ENCODE measurements at regions not wholly inside any gene's neighbourhood (a gene's known extent, or its start where the extent isn't known, plus 50 kb on each side); places are given as distances from the start of the nearest gene placed in this dataset.

DNA sequence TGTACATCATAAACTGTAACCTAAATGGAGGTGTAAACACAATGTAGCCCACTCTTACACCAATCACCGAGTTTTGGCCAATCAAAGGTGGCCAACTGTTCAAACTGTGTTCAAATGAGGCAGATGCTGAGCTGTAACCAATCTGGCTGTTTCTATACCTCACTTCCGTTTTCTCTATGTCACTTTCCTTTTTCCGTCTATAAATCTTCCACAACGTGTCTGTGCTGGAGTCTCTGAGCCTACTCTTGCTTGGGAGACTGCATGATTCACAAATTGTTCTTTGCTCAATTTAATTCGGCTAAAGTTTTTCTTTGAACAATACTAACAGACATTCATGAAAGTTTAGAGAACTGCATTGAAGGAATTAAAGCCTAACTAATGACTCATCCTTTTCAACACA is 547.1 kb upstream of the USP15 start:
- RAD21 ChIA-PET (ENCODE audit: low non-redundant PET in 1 of 2, low total read pairs in 2 of 2, uncharacterized antibody in 2 of 2, unreplicated experiment in 2 of 2): no interaction called here

More for the DNA sequence above, 547.1 kb upstream of the USP15 start:
- TF ChIP-seq FOSL1 (IDR thresholded peaks at IDR 0.05; ENCODE audit: low read depth) (no peak), POLR2A (IDR thresholded peaks at IDR 0.05; ENCODE audit: borderline replicate concordance, extremely low read depth, insufficient read depth, insufficient read length) (no peak), EGR1 (IDR thresholded peaks at IDR 0.05; ENCODE audit: low read depth) (no peak), SRF (IDR thresholded peaks at IDR 0.05; ENCODE audit: low read depth) (no peak), ZFX (IDR thresholded peaks at IDR 0.05) (no peak), ZNF274 (IDR thresholded peaks at IDR 0.05; ENCODE audit: low read depth, low read length) (no peak), CEBPB (IDR thresholded peaks at IDR 0.05; ENCODE audit: low read depth) (no peak), ELF1 (IDR thresholded peaks at IDR 0.05; ENCODE audit: borderline replicate concordance, low read depth) (no peak), TCF7L2 (IDR thresholded peaks at IDR 0.05; ENCODE audit: borderline replicate concordance, extremely low read depth, insufficient read depth, insufficient read length) (no peak)
- TF ChIP-seq, protein P1, sequence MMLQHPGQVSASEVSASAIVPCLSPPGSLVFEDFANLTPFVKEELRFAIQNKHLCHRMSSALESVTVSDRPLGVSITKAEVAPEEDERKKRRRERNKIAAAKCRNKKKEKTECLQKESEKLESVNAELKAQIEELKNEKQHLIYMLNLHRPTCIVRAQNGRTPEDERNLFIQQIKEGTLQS (IDR thresholded peaks at IDR 0.05): no peak
- TF ChIP-seq, protein P2, sequence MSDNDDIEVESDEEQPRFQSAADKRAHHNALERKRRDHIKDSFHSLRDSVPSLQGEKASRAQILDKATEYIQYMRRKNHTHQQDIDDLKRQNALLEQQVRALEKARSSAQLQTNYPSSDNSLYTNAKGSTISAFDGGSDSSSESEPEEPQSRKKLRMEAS (IDR thresholded peaks at IDR 0.05): no peak
- TF ChIP-seq, protein P3, sequence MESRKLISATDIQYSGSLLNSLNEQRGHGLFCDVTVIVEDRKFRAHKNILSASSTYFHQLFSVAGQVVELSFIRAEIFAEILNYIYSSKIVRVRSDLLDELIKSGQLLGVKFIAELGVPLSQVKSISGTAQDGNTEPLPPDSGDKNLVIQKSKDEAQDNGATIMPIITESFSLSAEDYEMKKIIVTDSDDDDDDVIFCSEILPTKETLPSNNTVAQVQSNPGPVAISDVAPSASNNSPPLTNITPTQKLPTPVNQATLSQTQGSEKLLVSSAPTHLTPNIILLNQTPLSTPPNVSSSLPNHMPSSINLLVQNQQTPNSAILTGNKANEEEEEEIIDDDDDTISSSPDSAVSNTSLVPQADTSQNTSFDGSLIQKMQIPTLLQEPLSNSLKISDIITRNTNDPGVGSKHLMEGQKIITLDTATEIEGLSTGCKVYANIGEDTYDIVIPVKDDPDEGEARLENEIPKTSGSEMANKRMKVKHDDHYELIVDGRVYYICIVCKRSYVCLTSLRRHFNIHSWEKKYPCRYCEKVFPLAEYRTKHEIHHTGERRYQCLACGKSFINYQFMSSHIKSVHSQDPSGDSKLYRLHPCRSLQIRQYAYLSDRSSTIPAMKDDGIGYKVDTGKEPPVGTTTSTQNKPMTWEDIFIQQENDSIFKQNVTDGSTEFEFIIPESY (IDR thresholded peaks at IDR 0.05; ENCODE audit: extremely low read depth, insufficient replicate concordance, low read length): no peak
- Histone ChIP-seq H2AFZ (ENCODE audit: low read depth, low read length, poor library complexity, severe bottlenecking) (no peak overlapping the region), H3K27me3 (ENCODE audit: insufficient read depth, low read length) (no peaks in the 10 kb centered on the region), H3K4me2 (ENCODE audit: low read length) (no peak overlapping the region), H3K79me2 (ENCODE audit: insufficient read depth, low read length) (no peaks in the 10 kb centered on the region), H3K36me3 (ENCODE audit: control insufficient read depth in 1 of 2, insufficient read depth in 2 of 2, low read length in 2 of 2) (no peaks in the 10 kb centered on the region), H3K9ac (ENCODE audit: low read length) (no peak overlapping the region), H3K4me3 (replicated peaks in 1 of 2; ENCODE audit: low read depth in 1 of 2, low read length in 2 of 2) (no peak overlapping the region), H3K9me3 (ENCODE audit: control insufficient read depth in 1 of 2, insufficient read depth in 1 of 2, low read depth in 1 of 2, low read length in 2 of 2) (no peaks in the 10 kb centered on the region), H3K27ac (ENCODE audit: low read depth, low read length) (no peak overlapping the region), H3K4me1 (ENCODE audit: control insufficient read depth in 1 of 2, insufficient read depth in 2 of 2, low read length in 2 of 2) (no peaks in the 10 kb centered on the region), H4K20me1 (ENCODE audit: insufficient read depth) (no peaks in the 10 kb centered on the region), H3K9me2 (ENCODE audit: insufficient read depth) (no peaks in the 10 kb centered on the region)
- no peak for DNase-seq (ENCODE audit: low read depth, low spot score)
- no peak for ATAC-seq
- intact Hi-C loops (cut with micrococcal nuclease): no loop called here
- BruUV-seq (replicated peaks): no TSS peak
- ChIA-PET CTCF (no interaction called here), POLR2A (no interaction called here)
